Adrenal gland (tissue), 9 donors: ENCODE measurements at regions not wholly inside any gene's neighbourhood (a gene's known extent, or its start where the extent isn't known, plus 50 kb on each side); places are given as distances from the start of the nearest gene placed in this dataset.

Source experiments
- DNase-seq, 7 donors: peaks; one replicate each; pipeline ENCODE4 v3.0.0-alpha.2; 2019 to 2020
- H3K27ac ChIP-seq, 5 donors: fragments of 200-600 bp; sonication (generic) in 4 of 5; 1 replicate in 3 of 5; 2 replicates in 2 of 5; pipeline versions ENCODE4 v1.5.1 to v1.8.0; 2016 to 2020; ENCODE audit warnings: mild to moderate bottlenecking in 1 of 5
- H3K27me3 ChIP-seq: fragments of 200-600 bp; 2 replicates; pipeline ENCODE4 v1.8.0; 2021
- H3K36me3 ChIP-seq, 2 donors: fragments of 200-600 bp; replicated peaks in 1 of 2; 1 replicate in 1 of 2; 2 replicates in 1 of 2; pipeline versions ENCODE4 v1.5.1 to v1.8.0; 2018 to 2022
- H3K4me1 ChIP-seq, 2 donors: fragments of 200-600 bp; replicated peaks in 1 of 2; 1 replicate in 1 of 2; 2 replicates in 1 of 2; pipeline versions ENCODE4 v1.5.1 to v1.8.0; 2018 to 2021
- H3K4me3 ChIP-seq, 4 donors: fragments of 200-600 bp; sonication (generic) in 3 of 4; one replicate each; pipeline ENCODE4 v1.5.1; 2016 to 2018
- H3K9me3 ChIP-seq, 3 donors: fragments of 200-600 bp; sonication (generic) in 1 of 3; replicated peaks in 1 of 3; 1 replicate in 2 of 3; 2 replicates in 1 of 3; pipeline versions ENCODE4 v1.5.1 to v1.8.0; 2016 to 2021
- POLR2A ChIP-seq, 2 donors: fragments of 450-650 bp; IDR thresholded peaks; one replicate each; pipeline ENCODE4 v1.6.1; 2017; ENCODE audit warnings: antibody characterized with exemption in 2 of 2, mild to moderate bottlenecking in 2 of 2, moderate library complexity in 1 of 2
- WGBS, 4 donors: extraction: QIAGEN DNeasy Blood & Tissue Kit in 2 of 4; methylation state at CpG; one replicate each; pipeline versions ENCODE4 v1.1.5 to v1.1.7; 2013 to 2017; 5-methylcytosine and 5-hydroxymethylcytosine counted together
- intact Hi-C, 2 donors: fragments of 100-400 bp; cut with DNase I; formaldehyde crosslinking; loops; one replicate each; pipeline versions ENCODE4 v1.14.1 to v1.15.0; 2022 to 2023
- TF ChIP-seq, protein P1 (sequence below), 6 experiments: fragments of 450-650 bp in 4 of 6; fragments of 200-600 bp in 2 of 6; sonication (generic) in 1 of 6; IDR thresholded peaks; 1 replicate in 5 of 6; 2 replicates in 1 of 6; pipeline versions ENCODE4 v1.5.1 to v1.8.0; 2016 to 2021; ENCODE audit warnings: antibody characterized with exemption in 6 of 6, mild to moderate bottlenecking in 2 of 6, moderate library complexity in 1 of 6
- donor health status: healthy with polysubstance abuse.
- donor health status: Bipolar disorder and iron deficiency.
- donor health status: DM: yes; HTN: yes; CAD: no.
- donor health status: DM: no; HTN: no; CAD: no.
- donor health status: DM: no; HTN: no; CAD: no.

DNA sequence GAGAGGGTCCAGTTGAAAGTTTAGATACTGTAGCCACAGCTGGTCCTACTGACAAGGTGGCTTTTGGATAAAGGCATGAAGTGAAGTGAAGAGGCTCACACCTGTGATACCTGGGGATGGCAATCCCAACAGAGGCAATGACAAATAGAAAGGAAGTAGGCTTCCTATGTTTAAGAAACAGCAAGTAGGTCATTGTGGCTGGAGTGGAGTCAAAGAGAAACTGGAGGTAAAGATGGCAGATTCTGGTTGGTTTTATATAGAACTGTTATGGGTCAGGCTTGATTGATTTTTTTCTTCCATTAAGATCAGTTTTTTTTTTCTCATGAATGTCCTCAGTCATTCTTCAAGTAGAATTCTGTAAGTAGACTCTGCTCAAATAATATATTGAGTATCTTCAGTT is 79.5 kb downstream of the ANXA1 start:
- Histone ChIP-seq H3K4me1 (no peaks in the 10 kb centered on the region), H3K9me3 (no peaks in the 10 kb centered on the region), H3K36me3 (no peaks in the 10 kb centered on the region), H3K27me3 (no peaks in the 10 kb centered on the region), H3K4me3 (no peak overlapping the region), H3K27ac (no peak overlapping the region)
- intact Hi-C loops: no loop called here
- TF ChIP-seq, protein P1, sequence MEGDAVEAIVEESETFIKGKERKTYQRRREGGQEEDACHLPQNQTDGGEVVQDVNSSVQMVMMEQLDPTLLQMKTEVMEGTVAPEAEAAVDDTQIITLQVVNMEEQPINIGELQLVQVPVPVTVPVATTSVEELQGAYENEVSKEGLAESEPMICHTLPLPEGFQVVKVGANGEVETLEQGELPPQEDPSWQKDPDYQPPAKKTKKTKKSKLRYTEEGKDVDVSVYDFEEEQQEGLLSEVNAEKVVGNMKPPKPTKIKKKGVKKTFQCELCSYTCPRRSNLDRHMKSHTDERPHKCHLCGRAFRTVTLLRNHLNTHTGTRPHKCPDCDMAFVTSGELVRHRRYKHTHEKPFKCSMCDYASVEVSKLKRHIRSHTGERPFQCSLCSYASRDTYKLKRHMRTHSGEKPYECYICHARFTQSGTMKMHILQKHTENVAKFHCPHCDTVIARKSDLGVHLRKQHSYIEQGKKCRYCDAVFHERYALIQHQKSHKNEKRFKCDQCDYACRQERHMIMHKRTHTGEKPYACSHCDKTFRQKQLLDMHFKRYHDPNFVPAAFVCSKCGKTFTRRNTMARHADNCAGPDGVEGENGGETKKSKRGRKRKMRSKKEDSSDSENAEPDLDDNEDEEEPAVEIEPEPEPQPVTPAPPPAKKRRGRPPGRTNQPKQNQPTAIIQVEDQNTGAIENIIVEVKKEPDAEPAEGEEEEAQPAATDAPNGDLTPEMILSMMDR (IDR thresholded peaks at IDR 0.05): no peak
- TF ChIP-seq POLR2A (IDR thresholded peaks at IDR 0.05): no peak
- DNase-seq: no peak

DNA sequence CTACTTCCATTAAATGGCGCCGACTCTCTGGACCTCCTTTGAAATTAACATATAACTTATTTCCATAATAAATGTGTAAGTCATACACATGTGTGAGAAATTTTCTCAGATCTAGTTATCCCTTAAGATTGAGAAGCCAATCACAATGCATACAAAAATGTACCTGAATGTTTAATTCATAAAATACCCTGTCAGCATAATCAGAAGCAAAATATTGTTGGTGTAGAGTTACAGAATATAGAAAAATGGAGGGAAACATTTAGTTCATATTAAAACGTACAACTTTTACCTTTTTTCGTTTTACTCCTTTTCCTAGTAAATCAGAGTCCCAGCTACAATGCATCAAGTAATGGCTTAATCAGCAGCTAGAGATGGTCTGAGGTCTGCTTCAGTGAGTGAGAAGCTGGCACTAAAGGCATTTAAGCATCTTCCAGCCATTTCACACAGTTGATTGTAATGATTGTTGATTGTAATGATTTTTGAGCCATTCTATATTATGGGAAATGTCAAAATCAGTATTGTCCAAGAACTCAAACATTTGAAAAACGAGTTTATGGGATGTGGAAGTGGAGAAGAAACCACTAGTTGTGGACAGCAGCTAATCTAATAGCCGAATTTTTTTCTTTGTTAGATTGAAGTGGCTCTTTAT is 81.8 kb downstream of the ANXA1 start:
- no peak for DNase-seq
- no peaks in the 10 kb centered on the region for H3K9me3 ChIP-seq
- WGBS, 4 donors: 58 to 65% (median 62%) methylated on average over 6 of the region's 6 CpGs
- no peak overlapping the region for H3K27ac ChIP-seq
- no peaks in the 10 kb centered on the region for H3K27me3 ChIP-seq
- H3K4me1 ChIP-seq: no peaks in the 10 kb centered on the region
- no peak overlapping the region for H3K4me3 ChIP-seq
- H3K36me3 ChIP-seq: no peaks in the 10 kb centered on the region
- intact Hi-C loops: no loop called here
- no peak for TF ChIP-seq POLR2A (IDR thresholded peaks at IDR 0.05)
- TF ChIP-seq, protein P1 (IDR thresholded peaks at IDR 0.05): no peak

DNA sequence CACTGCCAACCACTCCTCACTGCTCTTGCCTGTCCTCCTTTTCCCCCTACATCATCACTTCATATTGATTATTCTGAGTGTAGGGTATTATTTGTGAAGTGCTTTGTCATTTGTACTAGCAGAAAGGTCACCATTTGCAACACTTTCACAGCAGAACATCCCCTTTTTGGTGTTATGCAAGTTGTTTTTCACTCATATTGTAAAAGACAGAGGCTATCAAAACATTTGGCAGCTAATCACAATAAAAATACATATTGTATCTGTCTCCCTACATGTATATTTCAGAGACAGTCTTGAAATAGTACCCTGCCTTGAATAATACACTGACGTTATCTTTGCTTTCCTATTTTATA is 82.3 kb downstream of the ANXA1 start:
- Histone ChIP-seq H3K27ac (no peak overlapping the region), H3K4me1 (no peaks in the 10 kb centered on the region), H3K9me3 (no peaks in the 10 kb centered on the region), H3K27me3 (no peaks in the 10 kb centered on the region), H3K4me3 (no peak overlapping the region), H3K36me3 (no peaks in the 10 kb centered on the region)
- no peak for TF ChIP-seq POLR2A (IDR thresholded peaks at IDR 0.05)
- TF ChIP-seq, protein P1 (IDR thresholded peaks at IDR 0.05): no peak
- WGBS, 4 donors: 74 to 88% (median 79%) methylated on average over 1 of the region's 1 CpG
- DNase-seq: no peak
- intact Hi-C loops: no loop called here

DNA sequence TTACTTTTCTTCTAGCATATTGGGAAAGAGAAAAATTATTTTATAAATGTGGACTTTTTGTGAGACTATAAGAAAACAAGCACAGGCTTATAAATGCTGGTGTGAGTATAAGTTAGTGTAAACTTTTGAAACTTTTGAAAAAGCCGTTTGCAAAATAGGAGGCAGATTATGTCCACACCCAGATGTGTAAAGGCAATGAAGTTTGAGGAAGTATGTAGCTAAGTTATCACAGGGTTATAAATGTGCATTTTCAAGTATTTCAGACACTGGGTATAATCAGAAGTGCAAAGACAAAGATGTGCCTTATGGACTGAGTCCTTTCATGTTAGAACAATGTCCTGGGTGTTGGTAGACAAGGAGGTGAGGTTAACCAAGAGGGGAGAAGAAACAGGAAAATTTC is 85.5 kb downstream of the ANXA1 start:
- WGBS, 4 donors: 67 to 85% (median 69%) methylated on average over 1 of the region's 1 CpG
- no peak for DNase-seq
- Histone ChIP-seq H3K27ac (no peak overlapping the region), H3K27me3 (no peaks in the 10 kb centered on the region), H3K4me1 (no peaks in the 10 kb centered on the region), H3K4me3 (no peak overlapping the region), H3K9me3 (no peaks in the 10 kb centered on the region), H3K36me3 (no peaks in the 10 kb centered on the region)
- TF ChIP-seq POLR2A (IDR thresholded peaks at IDR 0.05): no peak
- TF ChIP-seq, protein P1 (IDR thresholded peaks at IDR 0.05): no peak
- intact Hi-C loops: no loop called here
